NCI-H1417 (cell line): ENCODE measurements at regions not wholly inside any gene's neighbourhood (a gene's known extent, or its start where the extent isn't known, plus 50 kb on each side); places are given as distances from the start of the nearest gene placed in this dataset.
"Not testable (repeated sequence)": the region's sequence is repeated elsewhere in the genome, so short reads cannot be mapped to it uniquely, and the experiment has no call there.

Experiments used
- DNase-seq, 3 experiments: peaks; one replicate each; lab custom pipeline; 2025; lab: John Stamatoyannopoulos, UW

- no peak for DNase-seq
Measured at GRCh38 chrX:124238268-124238667, 94.2 kb upstream of the TEX13D start.

- DNase-seq: no peak
Measured at GRCh38 chrX:124239324-124239723, 93.1 kb upstream of the TEX13D start.

- no peak for DNase-seq
Measured at GRCh38 chrX:124239911-124240310, 92.5 kb upstream of the TEX13D start.

- no peak for DNase-seq
Measured at GRCh38 chrX:124240422-124240821, 92.0 kb upstream of the TEX13D start.

GRCh38 chrX:124242131-124242530 lies 90.3 kb upstream of the TEX13D start:
- DNase-seq: no peak

- no peak for DNase-seq
Measured at GRCh38 chrX:124249345-124249744, 83.1 kb upstream of the TEX13D start.

GRCh38 chrX:124250835-124251437 lies 81.5 kb upstream of the TEX13D start:
- no peak for DNase-seq

- DNase-seq: no peak
Measured at GRCh38 chrX:124254611-124255010, 77.8 kb upstream of the TEX13D start.

GRCh38 chrX:124256216-124256615 lies 76.2 kb upstream of the TEX13D start:
- no peak for DNase-seq

GRCh38 chrX:124256629-124257380 lies 75.7 kb upstream of the TEX13D start:
- no peak for DNase-seq

- DNase-seq: no peak
Measured at GRCh38 chrX:124257924-124258702, 74.3 kb upstream of the TEX13D start.

- DNase-seq: no peak
Measured at GRCh38 chrX:124260845-124261244, 71.6 kb upstream of the TEX13D start.

GRCh38 chrX:124263743-124264142 lies 68.7 kb upstream of the TEX13D start:
- no peak for DNase-seq

GRCh38 chrX:124268099-124268498 lies 64.4 kb upstream of the TEX13D start:
- no peak for DNase-seq

- DNase-seq: no peak
Measured at GRCh38 chrX:124269881-124270280, 62.6 kb upstream of the TEX13D start.

- not testable (repeated sequence) for DNase-seq
Measured at GRCh38 chrX:124271599-124271998, 60.9 kb upstream of the TEX13D start.

- DNase-seq: no peak
Measured at GRCh38 chrX:124272370-124272982, 60.0 kb upstream of the TEX13D start.

GRCh38 chrX:124274438-124275181 lies 57.9 kb upstream of the TEX13D start:
- DNase-seq: no peak

- no peak for DNase-seq
Measured at GRCh38 chrX:124275182-124275894, 57.1 kb upstream of the TEX13D start.

- DNase-seq: no peak
Measured at GRCh38 chrX:124280294-124280902, 52.1 kb upstream of the TEX13D start.

- no peak for DNase-seq
Measured at GRCh38 chrX:124282580-124282979, 49.9 kb upstream of the TEX13D start.
